22Rv1 (cell line): ENCODE measurements at regions not wholly inside any gene's neighbourhood (a gene's known extent, or its start where the extent isn't known, plus 50 kb on each side); places are given as distances from the start of the nearest gene placed in this dataset.
"Not testable (repeated sequence)": the region's sequence is repeated elsewhere in the genome, so short reads cannot be mapped to it uniquely, and the experiment has no call there.

Experiments used
- CTCF ChIP-seq: fragments of 450-650 bp; IDR thresholded peaks from 2 replicates; pipeline ENCODE4 v1.5.1; 2017; ENCODE audit warnings: mild to moderate bottlenecking
- ZFX ChIP-seq: fragments of 450-650 bp; IDR thresholded peaks from 2 replicates; pipeline ENCODE4 v1.6.1; 2017; ENCODE audit warnings: antibody characterized with exemption, borderline replicate concordance

- not testable (repeated sequence) for TF ChIP-seq CTCF, ZFX
These were observed 229.7 kb downstream of the CD109 start for GRCh38 chr6:73925703-73926102.
